NCI-H446 treated with DMSO at 0.1 percent for 48 hours (cell line): ENCODE measurements at regions not wholly inside any gene's neighbourhood (a gene's known extent, or its start where the extent isn't known, plus 50 kb on each side); places are given as distances from the start of the nearest gene placed in this dataset.
"Not testable (repeated sequence)": the region's sequence is repeated elsewhere in the genome, so short reads cannot be mapped to it uniquely, and the experiment has no call there.

ENCODE experiments used
- DNase-seq: peaks from one replicate; lab custom pipeline; 2025; lab: John Stamatoyannopoulos, UW

GRCh38 chr22:26970809-26971394 is 313.5 kb downstream of the MIAT start:
- no peak for DNase-seq

- DNase-seq = no peak
These were observed 314.9 kb downstream of the MIAT start for GRCh38 chr22:26972286-26972685.

GRCh38 chr22:26972915-26973314 is 315.5 kb downstream of the MIAT start:
- DNase-seq = not testable (repeated sequence)

GRCh38 chr22:26974034-26974433 is 316.6 kb downstream of the MIAT start:
- no peak for DNase-seq

DNA sequence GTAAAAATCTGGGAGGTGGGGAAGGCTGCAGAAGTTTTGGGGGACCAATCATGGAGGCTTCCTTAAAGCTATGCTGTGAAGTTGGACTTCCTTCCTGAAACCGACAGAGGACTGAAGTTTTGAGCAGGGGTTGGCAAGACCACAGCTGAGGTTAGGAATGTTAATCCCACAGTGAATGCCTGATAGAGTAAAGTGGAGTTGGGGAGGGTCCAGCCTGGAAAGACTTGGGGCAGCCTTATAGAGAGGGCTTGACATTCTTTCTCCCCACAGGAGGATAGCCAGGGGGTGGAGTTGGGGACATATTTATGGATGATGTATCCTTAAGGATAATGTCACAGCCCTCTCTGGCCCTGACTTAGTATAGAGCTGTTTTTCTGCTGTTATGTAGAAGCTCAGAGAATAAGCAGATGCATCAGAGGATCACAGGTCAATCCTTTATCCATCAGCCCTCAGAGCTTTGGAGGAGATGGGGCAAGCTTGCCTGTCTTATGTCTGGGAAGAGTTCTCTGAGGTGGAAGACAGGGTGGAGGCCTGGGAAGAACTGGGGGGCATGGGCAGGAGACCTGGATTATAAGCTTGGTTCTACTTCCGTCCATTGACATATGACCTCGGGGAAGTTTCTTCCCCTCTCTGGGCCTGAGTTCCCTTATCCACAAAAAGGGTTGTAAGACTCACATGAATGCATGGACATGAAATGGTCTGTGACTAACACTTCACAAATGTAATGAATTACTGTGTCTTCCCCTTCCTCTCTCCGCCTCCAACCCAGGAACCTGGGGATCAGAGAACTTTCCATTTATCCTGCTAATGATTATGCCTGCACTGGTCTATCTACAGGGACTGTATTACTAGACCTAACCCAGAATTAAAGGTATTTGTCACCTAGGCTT is 317.8 kb downstream of the MIAT start:
- DNase-seq = no peak

DNA sequence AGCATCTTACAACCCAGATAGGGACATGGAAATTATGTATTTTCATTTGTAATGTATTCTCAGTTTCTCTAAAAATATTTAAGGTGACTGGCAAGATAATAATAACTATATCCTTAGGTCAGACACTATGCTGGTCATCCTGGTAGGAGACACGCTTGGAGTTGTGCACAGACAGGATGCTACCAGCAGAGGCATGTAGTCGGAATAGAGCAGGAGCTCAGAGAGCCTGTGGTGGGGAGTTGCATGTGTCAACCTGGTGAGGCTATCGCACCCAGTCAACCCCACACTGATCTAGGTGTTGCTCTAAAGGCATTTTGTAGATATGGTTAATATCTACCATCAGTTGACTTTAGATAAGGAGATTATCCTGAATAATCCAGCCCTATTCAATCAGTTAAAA is 318.5 kb downstream of the MIAT start:
- no peak for DNase-seq

GRCh38 chr22:26977741-26978376 is 320.5 kb downstream of the MIAT start:
- DNase-seq = no peak

GRCh38 chr22:26979294-26979693 is 321.9 kb downstream of the MIAT start:
- no peak for DNase-seq

GRCh38 chr22:26981111-26981510 is 323.7 kb downstream of the MIAT start:
- DNase-seq = no peak

DNA sequence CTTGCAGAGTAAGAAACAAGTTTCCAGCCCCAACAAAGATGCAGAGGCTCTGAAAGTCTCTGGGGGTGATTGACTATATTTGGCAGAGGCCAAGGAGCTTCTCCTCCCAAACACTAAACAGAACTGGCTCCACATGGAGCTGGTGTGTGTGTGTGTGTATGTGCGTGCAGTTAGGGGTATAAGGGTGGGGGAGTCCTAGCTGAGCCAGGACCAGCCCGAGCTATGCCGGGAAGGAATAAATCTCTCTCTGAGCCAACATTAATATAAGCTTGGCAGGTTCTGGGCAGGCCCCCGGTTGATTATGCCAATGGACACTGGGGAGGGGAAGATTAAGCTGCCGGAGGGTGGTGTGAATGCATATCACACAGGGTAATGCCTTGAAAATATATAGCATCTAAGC is 324.2 kb downstream of the MIAT start:
- DNase-seq = peak; percentile 92

DNA sequence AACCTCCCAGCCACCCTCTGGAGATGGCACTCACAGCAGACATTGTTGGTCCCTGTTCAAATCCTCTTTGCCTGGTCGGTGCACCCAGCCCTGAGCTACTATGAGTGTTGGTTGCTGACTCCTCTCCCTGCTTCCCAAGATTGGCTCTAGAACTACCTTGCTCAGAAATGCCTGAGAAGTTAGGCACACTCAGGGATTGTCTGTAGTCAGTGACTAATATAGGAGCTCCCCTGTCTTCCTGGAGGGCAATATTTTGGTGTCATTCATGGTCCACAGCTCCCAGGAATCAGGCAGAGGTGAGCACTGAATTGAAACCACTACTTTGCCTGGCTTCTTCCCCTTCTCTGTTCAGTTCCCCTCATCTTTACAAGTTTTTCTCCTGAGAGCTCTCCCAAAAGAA is 325.9 kb downstream of the MIAT start:
- DNase-seq = no peak

- no peak for DNase-seq
These were observed 327.8 kb downstream of the MIAT start for GRCh38 chr22:26985206-26985605.

DNA sequence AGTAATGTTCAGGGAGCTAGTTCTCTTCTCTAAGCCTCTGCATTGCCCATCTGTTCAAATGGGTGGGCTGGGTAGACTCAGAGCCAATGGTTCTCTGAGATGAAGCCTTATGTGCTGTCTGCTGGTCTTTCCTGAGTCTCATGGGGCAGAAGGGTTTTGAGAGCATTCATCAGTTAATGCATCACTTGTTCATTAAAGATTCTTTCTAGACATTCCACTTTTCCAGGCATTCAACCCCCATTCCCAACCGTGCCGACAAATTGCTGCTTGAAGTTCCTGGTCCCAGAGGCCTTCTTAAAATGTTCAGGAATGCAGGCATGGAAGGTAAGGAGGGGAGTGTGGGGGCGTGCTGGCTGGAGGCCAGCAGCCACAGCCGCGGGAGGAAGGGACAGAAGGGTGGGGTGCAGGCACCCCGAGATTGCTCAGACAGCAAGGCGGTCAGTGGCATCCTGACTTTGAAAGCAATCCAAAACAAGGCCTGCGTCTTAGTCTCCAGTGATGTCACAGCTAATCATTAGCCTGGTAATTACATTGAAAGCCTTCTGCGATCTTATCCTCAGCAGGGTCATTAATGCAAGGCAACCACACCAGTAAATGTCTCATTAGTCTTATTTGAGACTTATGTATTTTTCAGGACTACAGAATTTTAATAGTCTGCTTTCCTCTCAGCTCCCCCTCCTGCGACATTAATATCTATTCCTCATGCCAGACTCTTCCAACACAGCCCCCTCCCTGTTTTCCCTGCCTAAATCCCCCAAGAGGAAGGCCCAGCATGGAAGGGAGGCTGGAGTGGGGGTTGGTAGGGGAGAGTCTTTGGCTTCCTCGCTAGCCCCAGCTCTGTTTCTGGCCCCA is 328.8 kb downstream of the MIAT start:
- peak; percentile 60 for DNase-seq

DNA sequence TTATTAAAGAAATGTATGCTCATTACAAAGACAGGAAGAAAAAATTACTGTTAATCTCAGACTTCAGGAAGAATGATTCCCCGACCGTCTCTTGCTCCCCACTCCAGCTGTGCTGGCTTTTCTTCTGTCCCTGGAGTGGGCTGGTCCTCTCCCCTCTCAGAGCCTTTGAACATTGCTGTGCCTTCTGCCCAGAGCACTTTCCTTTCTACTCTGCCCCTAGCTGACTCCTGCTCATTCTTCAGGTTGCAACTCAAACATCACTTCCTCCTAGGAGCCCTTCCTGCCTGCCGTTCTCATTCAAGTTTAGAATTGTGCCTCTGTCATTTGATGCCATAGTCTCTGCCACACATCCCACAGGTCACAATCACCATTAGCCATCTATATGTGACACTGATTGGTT is 329.5 kb downstream of the MIAT start:
- no peak for DNase-seq

- DNase-seq = no peak
These were observed 333.3 kb downstream of the MIAT start for GRCh38 chr22:26990503-26991189.

DNA sequence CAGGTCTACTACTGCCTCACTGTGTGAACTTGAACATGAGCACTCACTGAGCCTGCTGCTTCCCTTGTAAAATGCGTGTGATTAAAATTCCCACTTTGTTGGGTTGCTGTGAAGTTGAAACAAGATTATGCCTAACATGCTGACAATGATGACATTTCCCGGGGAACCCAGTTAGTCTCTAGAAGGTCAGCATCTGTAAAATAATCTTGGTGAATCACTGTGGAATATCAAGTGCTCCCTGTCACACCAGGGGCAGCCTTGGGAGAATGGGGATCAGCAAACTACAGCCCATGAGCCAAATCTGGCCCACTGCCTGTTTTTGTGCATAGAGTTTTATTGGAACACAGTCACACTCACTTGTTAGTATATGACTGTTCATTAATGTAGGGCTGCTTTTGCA is 335.2 kb downstream of the MIAT start:
- no peak for DNase-seq

- DNase-seq = no peak
These were observed 336.5 kb downstream of the MIAT start for GRCh38 chr22:26993886-26994285.

DNA sequence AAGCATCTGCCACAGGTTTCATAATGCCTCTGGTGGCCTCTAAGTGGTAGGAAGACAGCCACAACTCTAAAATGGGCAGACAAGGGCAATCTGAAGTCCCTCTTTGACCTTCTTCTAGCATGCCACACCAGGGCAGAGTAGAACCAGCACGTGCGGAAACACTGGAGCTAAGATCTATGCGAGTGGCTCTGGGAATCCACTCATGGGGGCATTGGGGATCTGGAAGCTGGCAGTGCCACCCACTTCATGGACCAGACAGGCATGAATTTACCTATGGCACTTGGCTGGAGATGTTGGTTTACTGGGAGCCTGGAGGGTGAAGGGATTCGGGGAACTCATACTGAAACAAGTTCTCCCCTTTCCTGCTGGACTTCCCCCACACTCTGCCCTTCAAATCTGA is 337.4 kb downstream of the MIAT start:
- no peak for DNase-seq

- DNase-seq = peak; percentile 46
These were observed 337.8 kb downstream of the MIAT start for GRCh38 chr22:26995235-26995634.

DNA sequence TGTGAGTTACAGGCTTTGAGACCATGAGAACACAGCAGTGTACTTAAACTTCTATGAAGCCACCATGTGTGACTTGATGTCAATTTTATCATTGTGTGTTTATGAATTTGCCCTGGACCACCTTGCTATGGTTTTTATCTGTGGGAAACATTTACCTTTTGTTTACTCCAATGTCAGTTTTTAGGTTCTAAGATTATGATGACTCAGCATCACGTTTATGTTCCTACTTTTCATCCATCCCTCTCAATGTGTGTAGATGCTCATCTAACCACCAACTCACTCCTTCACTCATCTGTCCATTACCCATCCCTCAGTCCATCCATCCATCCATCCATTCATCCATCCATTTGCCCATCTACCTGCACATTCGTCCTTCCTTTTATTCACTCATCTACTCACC is 338.8 kb downstream of the MIAT start:
- DNase-seq = no peak

GRCh38 chr22:26998129-26998528 is 340.7 kb downstream of the MIAT start:
- DNase-seq = no peak

DNA sequence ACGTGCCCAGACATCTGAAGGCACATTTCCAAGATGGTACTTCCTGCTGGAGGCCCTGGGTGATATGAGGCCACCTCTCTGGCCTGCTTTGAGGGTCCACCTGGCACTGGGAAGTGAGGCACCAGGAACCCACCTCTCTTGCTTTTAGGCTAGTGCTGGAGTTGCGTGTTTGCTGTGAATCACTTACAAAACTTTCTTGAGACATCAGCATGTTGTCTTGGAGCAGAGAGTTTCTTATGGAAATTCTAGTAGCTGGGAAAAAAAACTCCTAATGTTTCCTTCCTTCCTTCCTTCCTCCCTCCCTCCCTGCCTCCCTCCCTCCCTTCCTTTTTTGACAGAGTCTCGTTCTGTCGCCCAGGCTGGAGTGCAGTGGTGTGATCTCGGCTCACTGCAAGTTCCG is 341.3 kb downstream of the MIAT start:
- no peak for DNase-seq
